H1 (cell line): ENCODE measurements at regions not wholly inside any gene's neighbourhood (a gene's known extent, or its start where the extent isn't known, plus 50 kb on each side); places are given as distances from the start of the nearest gene placed in this dataset.

ENCODE experiments used
- CTCF ChIA-PET: fragments of 300-600 bp; sonication (Branson Sonifier 250); formaldehyde crosslinking; loops from one replicate; lab custom pipeline; 2021; ENCODE audit not compliant: partially characterized antibody; lab: Charles Lee
- POLR2A ChIA-PET: fragments of 300-600 bp; sonication (Branson Sonifier 250); formaldehyde crosslinking; loops from one replicate; lab custom pipeline; 2021; ENCODE audit warnings: inconsistent platforms; ENCODE audit not compliant: partially characterized antibody; lab: Charles Lee
- DNase-seq, 2 experiments: peaks; one replicate each; pipeline versions ENCODE4 v3.0.0 to v3.0.0-alpha.2; 2010 to 2022; ENCODE audit warnings: low spot score in 2 of 2, low read depth in 1 of 2, mixed read lengths in 1 of 2
- FAIRE-seq: peaks from 2 replicates; lab custom pipeline; 2011; peaks lifted over from hg19 to GRCh38; lab: Jason Lieb, UNC
- H2AFZ ChIP-seq: 2 replicates; pipeline ENCODE4 v1.8.1; 2012; ENCODE audit warnings: low read length, inconsistent platforms
- H2AK5ac ChIP-seq: 2 replicates; pipeline ENCODE4 v1.6.1; 2013; ENCODE audit warnings: low read depth, low read length
- H2BK120ac ChIP-seq: replicated peaks from 2 replicates; pipeline ENCODE3; 2013; ENCODE audit warnings: low read depth, low read length, inconsistent platforms
- H2BK12ac ChIP-seq: 2 replicates; pipeline ENCODE4 v1.6.1; 2013; ENCODE audit warnings: low read depth, low read length
- H2BK15ac ChIP-seq: 2 replicates; pipeline ENCODE4 v1.6.1; 2013; ENCODE audit warnings: low read length
- H2BK20ac ChIP-seq: 2 replicates; pipeline ENCODE4 v1.6.1; 2013; ENCODE audit warnings: low read length
- H2BK5ac ChIP-seq: 2 replicates; pipeline ENCODE4 v1.6.1; 2013; ENCODE audit warnings: low read depth, low read length
- H3K14ac ChIP-seq: 2 replicates; pipeline ENCODE4 v1.6.1; 2013; ENCODE audit warnings: inconsistent platforms; ENCODE audit not compliant: insufficient read length
- H3K18ac ChIP-seq: 2 replicates; pipeline ENCODE4 v1.6.1; 2013; ENCODE audit warnings: low read length; ENCODE audit errors: extremely low read depth
- H3K23ac ChIP-seq: 2 replicates; pipeline ENCODE4 v1.6.1; 2013; ENCODE audit warnings: inconsistent platforms; ENCODE audit not compliant: insufficient read length
- H3K23me2 ChIP-seq: 2 replicates; pipeline ENCODE4 v1.6.1; 2013; ENCODE audit warnings: low read depth, low read length
- H3K27ac ChIP-seq: 2 replicates; pipeline ENCODE4 v1.6.1; 2011; ENCODE audit warnings: low read depth, low read length, inconsistent platforms
- H3K27me3 ChIP-seq, 4 experiments: replicated peaks in 1 of 4; 1 replicate in 1 of 4; 2 replicates in 3 of 4; pipeline versions ENCODE4 v1.6.1 to v1.8.1; 2011 to 2013; ENCODE audit warnings: low read length in 3 of 4, mild to moderate bottlenecking in 3 of 4, inconsistent platforms in 2 of 4, mixed read lengths in 2 of 4, moderate library complexity in 1 of 4; ENCODE audit not compliant: control insufficient read depth in 3 of 4, insufficient read depth in 3 of 4; ENCODE audit errors: extremely low read depth in 1 of 4
- H3K36me3 ChIP-seq, 4 experiments: 2 replicates each; pipeline versions ENCODE4 v1.6.1 to v1.8.1; 2011 to 2013; ENCODE audit warnings: mild to moderate bottlenecking in 4 of 4, low read length in 3 of 4, moderate library complexity in 2 of 4, control low read depth in 1 of 4, inconsistent platforms in 1 of 4; ENCODE audit not compliant: insufficient read depth in 4 of 4, control insufficient read depth in 2 of 4
- H3K4ac ChIP-seq: replicated peaks from 2 replicates; pipeline ENCODE3; 2013; ENCODE audit warnings: low read length, low read depth, mixed read lengths, inconsistent platforms; ENCODE audit not compliant: insufficient read length
- H3K4me1 ChIP-seq, 4 experiments: replicated peaks in 1 of 4; 1 replicate in 1 of 4; 2 replicates in 3 of 4; pipeline versions ENCODE4 v1.6.1 to v1.8.1; 2011 to 2013; ENCODE audit warnings: low read length in 3 of 4, inconsistent platforms in 2 of 4, mixed read lengths in 1 of 4; ENCODE audit not compliant: insufficient read depth in 4 of 4, control insufficient read depth in 3 of 4
- H3K4me2 ChIP-seq, 2 experiments: 2 replicates each; pipeline versions ENCODE4 v1.6.1 to v1.8.1; 2011 to 2013; ENCODE audit warnings: low read depth in 2 of 2, low read length in 2 of 2, control low read depth in 1 of 2, inconsistent platforms in 1 of 2, mild to moderate bottlenecking in 1 of 2; ENCODE audit not compliant: insufficient read depth in 1 of 2
- H3K4me3 ChIP-seq, 4 experiments: fragments of 200-600, 300-600 bp in 1 of 4; sonication (generic), shearing (Covaris generic), sonication (Bioruptor Twin) in 1 of 4; 2 replicates each; pipeline versions ENCODE4 v1.5.1 to v1.8.1; 2011 to 2016; ENCODE audit warnings: low read length in 4 of 4, low read depth in 3 of 4, control low read depth in 2 of 4, inconsistent platforms in 2 of 4, mild to moderate bottlenecking in 2 of 4, mixed read lengths in 1 of 4, moderate library complexity in 1 of 4; ENCODE audit not compliant: insufficient read depth in 2 of 4; ENCODE audit errors: extremely low read depth in 1 of 4
- H3K56ac ChIP-seq: replicated peaks from 2 replicates; pipeline ENCODE3; 2013; ENCODE audit warnings: low read depth, mild to moderate bottlenecking, mixed read lengths, low read length, inconsistent platforms; ENCODE audit not compliant: insufficient read length
- H3K79me1 ChIP-seq: 2 replicates; pipeline ENCODE4 v1.6.1; 2013; ENCODE audit warnings: low read depth, low read length, control low read depth
- H3K79me2 ChIP-seq, 2 experiments: 2 replicates each; pipeline versions ENCODE4 v1.6.1 to v1.8.1; 2012 to 2013; ENCODE audit warnings: low read length in 2 of 2, mild to moderate bottlenecking in 2 of 2, inconsistent platforms in 1 of 2; ENCODE audit not compliant: insufficient read depth in 2 of 2, control insufficient read depth in 1 of 2
- H3K9ac ChIP-seq, 4 experiments: replicated peaks in 1 of 4; 1 replicate in 1 of 4; 2 replicates in 3 of 4; pipeline versions ENCODE4 v1.6.1 to v1.8.1; 2011 to 2013; ENCODE audit warnings: low read depth in 3 of 4, low read length in 3 of 4, control low read depth in 2 of 4, mild to moderate bottlenecking in 2 of 4, moderate library complexity in 2 of 4, inconsistent platforms in 1 of 4; ENCODE audit errors: extremely low read depth in 1 of 4
- H3K9me3 ChIP-seq, 2 experiments: 2 replicates each; pipeline versions ENCODE4 v1.6.1 to v1.8.1; 2012 to 2013; ENCODE audit warnings: mild to moderate bottlenecking in 2 of 2, moderate library complexity in 2 of 2, control low read depth in 1 of 2, inconsistent platforms in 1 of 2, low read depth in 1 of 2, low read length in 1 of 2, mixed read lengths in 1 of 2; ENCODE audit not compliant: insufficient read depth in 2 of 2
- H4K20me1 ChIP-seq, 2 experiments: replicated peaks in 1 of 2; 2 replicates each; pipeline versions ENCODE3 to v1.8.1; 2011 to 2013; ENCODE audit warnings: inconsistent platforms in 2 of 2, low read length in 2 of 2, mild to moderate bottlenecking in 1 of 2; ENCODE audit not compliant: insufficient read depth in 2 of 2, control insufficient read depth in 1 of 2
- H4K5ac ChIP-seq: 2 replicates; pipeline ENCODE4 v1.6.1; 2013; ENCODE audit warnings: low read length, low read depth, mixed read lengths, inconsistent platforms; ENCODE audit not compliant: insufficient read length
- H4K8ac ChIP-seq: 2 replicates; pipeline ENCODE4 v1.8.0; 2013; ENCODE audit warnings: mild to moderate bottlenecking, moderate library complexity, low read length, inconsistent platforms; ENCODE audit not compliant: insufficient read depth; ENCODE audit errors: extremely low read depth
- H4K91ac ChIP-seq: replicated peaks from 2 replicates; pipeline ENCODE3; 2013; ENCODE audit warnings: low read length, mixed read lengths, inconsistent platforms; ENCODE audit not compliant: insufficient read length
- CBX5 ChIP-seq: fragments of 300-800, 300-1000 bp; sonication (generic); IDR thresholded peaks from 2 replicates; pipeline ENCODE4 v1.7.1; 2016; ENCODE audit warnings: antibody characterized with exemption, low read length, low read depth
- CEBPB ChIP-seq: IDR thresholded peaks from 2 replicates; pipeline ENCODE4 v1.6.1; 2012; ENCODE audit warnings: low read depth, low read length
- CHD2 ChIP-seq: IDR thresholded peaks from 2 replicates; pipeline ENCODE4 v1.6.1; 2012; ENCODE audit warnings: low read length, improper control_type of control experiment
- CREB1 ChIP-seq: IDR thresholded peaks from 2 replicates; pipeline ENCODE4 v1.6.1; 2012; ENCODE audit warnings: inconsistent platforms
- HDAC6 ChIP-seq: IDR thresholded peaks from one replicate; pipeline ENCODE4 v1.7.1; 2012; ENCODE audit warnings: low read depth, mild to moderate bottlenecking, inconsistent platforms, low read length, moderate library complexity
- RXRA ChIP-seq: IDR thresholded peaks from 2 replicates; pipeline ENCODE4 v1.6.1; 2011; ENCODE audit warnings: low read depth, mild to moderate bottlenecking, low read length, moderate library complexity; ENCODE audit not compliant: insufficient read depth
- SIRT6 ChIP-seq: IDR thresholded peaks from one replicate; pipeline ENCODE4 v1.7.1; 2012; ENCODE audit warnings: low read length, inconsistent platforms
- SIX5 ChIP-seq: IDR thresholded peaks from 2 replicates; pipeline ENCODE4 v1.6.1; 2011; ENCODE audit warnings: mild to moderate bottlenecking, low read depth, low read length
- SP4 ChIP-seq: IDR thresholded peaks from 2 replicates; pipeline ENCODE4 v1.6.1; 2012; ENCODE audit warnings: low read length, inconsistent platforms
- TAF7 ChIP-seq: optimal IDR thresholded peaks from 2 replicates; pipeline ENCODE3; 2011; ENCODE audit warnings: low read depth, mild to moderate bottlenecking, inconsistent platforms, low read length, moderate library complexity, borderline replicate concordance
- TCF12 ChIP-seq: IDR thresholded peaks from 2 replicates; pipeline ENCODE4 v1.6.1; 2011; ENCODE audit warnings: low read depth, mild to moderate bottlenecking, low read length
- WGBS, 2 experiments: shearing (Covaris generic) in 1 of 2; methylation state at CpG; one replicate each; pipeline versions ENCODE4 v1.1.6 to v1.1.7; 2013 to 2015; ENCODE audit warnings: low lambda C conversion rate in 2 of 2, mixed read lengths in 2 of 2, inconsistent platforms in 1 of 2, low coverage in 1 of 2, missing lambda C conversion rate in 1 of 2; ENCODE audit not compliant: insufficient replicate concordance in 2 of 2, insufficient coverage in 1 of 2, insufficient read length in 1 of 2; ENCODE audit errors: extremely low coverage in 1 of 2, missing lambda C conversion rate in 1 of 2; 5-methylcytosine and 5-hydroxymethylcytosine counted together

- H4K91ac ChIP-seq = no peak overlapping the region
- H2AFZ ChIP-seq = no peak overlapping the region
- H3K79me2 ChIP-seq = no peaks in the 10 kb centered on the region
- no peak overlapping the region for H3K27ac ChIP-seq
- no peak overlapping the region for H2BK5ac ChIP-seq
- no peak for TF ChIP-seq SIX5
- no peak for TF ChIP-seq RXRA
- TF ChIP-seq TAF7 = no peak
- TF ChIP-seq CHD2 = no peak
- TF ChIP-seq SP4 = no peak
- TF ChIP-seq CREB1 = no peak
- TF ChIP-seq HDAC6 = no peak
- no peak for TF ChIP-seq CBX5
- no peak for TF ChIP-seq TCF12
- no peak for TF ChIP-seq SIRT6
- TF ChIP-seq CEBPB = no peak
- H2BK20ac ChIP-seq = no peak overlapping the region
- H4K5ac ChIP-seq = no peak overlapping the region
- no peak overlapping the region for H3K18ac ChIP-seq
- H3K4ac ChIP-seq = no peak overlapping the region
- no peak overlapping the region for H4K8ac ChIP-seq
- CTCF ChIA-PET = interaction anchor here (1.6 to 1.8 kb wide), 2 partner anchors 21 to 257 kb away, joined by 3 to 7 read pairs; no protein-coding TSS in a partner anchor
- H3K9me3 ChIP-seq = no peaks in the 10 kb centered on the region
- DNase-seq (no peak), FAIRE-seq (no peak)
- H3K14ac ChIP-seq = no peak overlapping the region
- H2BK15ac ChIP-seq = no peak overlapping the region
- peaks cover 6% of the 10 kb centered on the region; the same call in 1 of the 2 replicates for H3K23me2 ChIP-seq
- no peak overlapping the region for H3K4me2 ChIP-seq
- no peaks in the 10 kb centered on the region; the same call in 1 of the 2 replicates for H3K79me1 ChIP-seq
- no peak overlapping the region for H3K56ac ChIP-seq
- no peak overlapping the region for H3K9ac ChIP-seq
- no peak overlapping the region for H2BK12ac ChIP-seq
- no peak overlapping the region for H2AK5ac ChIP-seq
- POLR2A ChIA-PET = no interaction called here
- H2BK120ac ChIP-seq = no peak overlapping the region
- H3K4me1 ChIP-seq = no peaks in the 10 kb centered on the region
- H4K20me1 ChIP-seq = no peaks in the 10 kb centered on the region
- H3K4me3 ChIP-seq = no peak overlapping the region
- no peak overlapping the region for H3K23ac ChIP-seq
- H3K36me3 ChIP-seq = no peaks in the 10 kb centered on the region
- WGBS, 2 experiments = 89% methylated on average over 1 of the region's 1 CpG; no CpG with 5 or more reads in 1 of the 2 experiments
- no peaks in the 10 kb centered on the region for H3K27me3 ChIP-seq
Measured at GRCh38 chr12:107938446-107938845, 163.9 kb downstream of the ASCL4 start.
